Upper lobe of left lung (tissue), 6 donors: ENCODE measurements at regions not wholly inside any gene's neighbourhood (a gene's known extent, or its start where the extent isn't known, plus 50 kb on each side); places are given as distances from the start of the nearest gene placed in this dataset.
"Not testable (repeated sequence)": the region's sequence is repeated elsewhere in the genome, so short reads cannot be mapped to it uniquely, and the experiment has no call there.

ENCODE experiments used
- ATAC-seq, 2 donors: fragments of 200-7000 bp; cut with Tn5 transposase; one replicate each; pipeline ENCODE4 v1.9.1; 2022; ENCODE audit warnings: mild to moderate bottlenecking in 2 of 2, moderate library complexity in 2 of 2; ENCODE audit not compliant: low FRiP score in 2 of 2
- DNase-seq, 2 donors: peaks; one replicate each; pipeline ENCODE4 v3.0.0-alpha.2; 2019 to 2020
- H3K27ac ChIP-seq, 4 donors: fragments of 200-600 bp; sonication (generic); one replicate each; pipeline ENCODE4 v1.5.1; 2016 to 2019
- H3K27me3 ChIP-seq, 4 donors: fragments of 200-600 bp; sonication (generic); one replicate each; pipeline ENCODE4 v1.5.1; 2017 to 2019
- H3K36me3 ChIP-seq, 4 donors: fragments of 200-600 bp; sonication (generic); one replicate each; pipeline ENCODE4 v1.5.1; 2016 to 2019
- H3K4me1 ChIP-seq, 4 donors: fragments of 200-600 bp; sonication (generic); one replicate each; pipeline ENCODE4 v1.5.1; 2018 to 2019
- H3K4me3 ChIP-seq, 4 donors: fragments of 200-600 bp; sonication (generic); one replicate each; pipeline ENCODE4 v1.5.1; 2017 to 2019; ENCODE audit warnings: mild to moderate bottlenecking in 2 of 4, moderate library complexity in 1 of 4
- H3K9me3 ChIP-seq, 4 donors: fragments of 200-600 bp; sonication (generic); one replicate each; pipeline ENCODE4 v1.5.1; 2018 to 2019
- EP300 ChIP-seq, 4 donors: sonication (generic); formaldehyde crosslinking; IDR thresholded peaks; one replicate each; pipeline ENCODE4 v1.5.1; 2017; ENCODE audit warnings: antibody characterized with exemption in 4 of 4, control low read depth in 2 of 4
- POLR2A ChIP-seq, 4 donors: fragments of 450-650 bp; IDR thresholded peaks; one replicate each; pipeline ENCODE4 v1.5.1; 2016 to 2017; ENCODE audit warnings: antibody characterized with exemption in 4 of 4, mild to moderate bottlenecking in 2 of 4
- POLR2AphosphoS5 ChIP-seq, 2 donors: sonication (generic); formaldehyde crosslinking; IDR thresholded peaks; one replicate each; pipeline ENCODE4 v1.5.1; 2017; ENCODE audit warnings: antibody characterized with exemption in 2 of 2
- WGBS, 2 donors: methylation state at CpG; one replicate each; pipeline ENCODE4 v1.1.5; 2017 to 2018; 5-methylcytosine and 5-hydroxymethylcytosine counted together
- TF ChIP-seq, protein P1 (sequence below), 6 experiments: fragments of 450-650 bp in 4 of 6; fragments of 200-600 bp in 2 of 6; sonication (generic) in 2 of 6; IDR thresholded peaks; one replicate each; pipeline ENCODE4 v1.5.1; 2016 to 2019; ENCODE audit warnings: antibody characterized with exemption in 6 of 6
- donor health status: DM: no; HTN: no; CAD: no; lungs with moderate emphysema.
- donor health status: DM: no; HTN: yes; CAD: no; lungs with severe emphysema.

DNA sequence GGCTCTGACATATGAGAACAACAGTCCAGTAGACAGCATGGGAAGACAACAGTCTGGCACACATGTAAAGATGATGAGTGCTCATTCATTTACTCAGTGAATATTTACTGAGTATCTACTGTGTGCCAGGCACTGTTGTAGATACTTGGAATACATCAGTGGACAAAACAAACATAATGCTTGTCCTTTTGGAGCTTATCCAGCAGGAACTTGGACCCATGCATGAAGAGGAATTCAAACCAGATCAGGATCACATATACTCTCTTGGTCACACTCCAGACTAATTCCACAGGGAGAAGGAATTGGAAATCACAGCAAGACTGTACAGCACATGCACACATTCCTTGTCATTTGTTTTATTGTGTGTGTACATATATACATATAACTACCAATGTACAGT lies 217.6 kb upstream of the TTC29 start:
- no peak overlapping the region for H3K4me3 ChIP-seq
- peaks cover 0 to under 1% (median 0%) of the 10 kb centered on the region in 4 donors for H3K4me1 ChIP-seq
- no peak overlapping the region for H3K27ac ChIP-seq
- ATAC-seq (no peak), DNase-seq (no peak)
- no peak for TF ChIP-seq EP300 (IDR thresholded peaks at IDR 0.05)
- TF ChIP-seq, protein P1, sequence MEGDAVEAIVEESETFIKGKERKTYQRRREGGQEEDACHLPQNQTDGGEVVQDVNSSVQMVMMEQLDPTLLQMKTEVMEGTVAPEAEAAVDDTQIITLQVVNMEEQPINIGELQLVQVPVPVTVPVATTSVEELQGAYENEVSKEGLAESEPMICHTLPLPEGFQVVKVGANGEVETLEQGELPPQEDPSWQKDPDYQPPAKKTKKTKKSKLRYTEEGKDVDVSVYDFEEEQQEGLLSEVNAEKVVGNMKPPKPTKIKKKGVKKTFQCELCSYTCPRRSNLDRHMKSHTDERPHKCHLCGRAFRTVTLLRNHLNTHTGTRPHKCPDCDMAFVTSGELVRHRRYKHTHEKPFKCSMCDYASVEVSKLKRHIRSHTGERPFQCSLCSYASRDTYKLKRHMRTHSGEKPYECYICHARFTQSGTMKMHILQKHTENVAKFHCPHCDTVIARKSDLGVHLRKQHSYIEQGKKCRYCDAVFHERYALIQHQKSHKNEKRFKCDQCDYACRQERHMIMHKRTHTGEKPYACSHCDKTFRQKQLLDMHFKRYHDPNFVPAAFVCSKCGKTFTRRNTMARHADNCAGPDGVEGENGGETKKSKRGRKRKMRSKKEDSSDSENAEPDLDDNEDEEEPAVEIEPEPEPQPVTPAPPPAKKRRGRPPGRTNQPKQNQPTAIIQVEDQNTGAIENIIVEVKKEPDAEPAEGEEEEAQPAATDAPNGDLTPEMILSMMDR (IDR thresholded peaks at IDR 0.05), result no peak
- no peak for TF ChIP-seq POLR2A (IDR thresholded peaks at IDR 0.05)
- TF ChIP-seq POLR2AphosphoS5 (IDR thresholded peaks at IDR 0.05), result no peak
- no peaks in the 10 kb centered on the region for H3K27me3 ChIP-seq
- H3K36me3 ChIP-seq, result no peaks in the 10 kb centered on the region
- H3K9me3 ChIP-seq, result no peaks in the 10 kb centered on the region

DNA sequence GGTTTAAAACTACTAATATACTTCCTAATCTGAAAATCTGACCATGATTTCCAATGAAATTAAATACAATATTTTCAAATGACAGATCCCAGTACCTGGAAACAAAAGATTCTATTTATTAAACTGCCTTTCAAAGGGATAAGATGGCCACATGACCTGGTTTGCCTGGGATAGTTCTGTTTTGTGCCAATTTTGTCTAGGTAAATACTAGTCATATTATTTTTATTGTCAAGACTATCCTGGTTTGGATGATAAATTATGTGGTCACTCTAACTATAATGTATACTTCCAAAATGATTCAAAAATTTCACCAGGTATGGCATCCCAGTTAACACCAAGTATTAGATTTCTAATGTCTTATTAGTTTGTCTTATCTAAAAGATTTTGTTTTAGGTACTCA lies 222.5 kb upstream of the TTC29 start:
- H3K4me3 ChIP-seq, H3K36me3 ChIP-seq, ATAC-seq, H3K4me1 ChIP-seq, H3K27ac ChIP-seq, DNase-seq, H3K27me3 ChIP-seq, H3K9me3 ChIP-seq: not testable (repeated sequence)

DNA sequence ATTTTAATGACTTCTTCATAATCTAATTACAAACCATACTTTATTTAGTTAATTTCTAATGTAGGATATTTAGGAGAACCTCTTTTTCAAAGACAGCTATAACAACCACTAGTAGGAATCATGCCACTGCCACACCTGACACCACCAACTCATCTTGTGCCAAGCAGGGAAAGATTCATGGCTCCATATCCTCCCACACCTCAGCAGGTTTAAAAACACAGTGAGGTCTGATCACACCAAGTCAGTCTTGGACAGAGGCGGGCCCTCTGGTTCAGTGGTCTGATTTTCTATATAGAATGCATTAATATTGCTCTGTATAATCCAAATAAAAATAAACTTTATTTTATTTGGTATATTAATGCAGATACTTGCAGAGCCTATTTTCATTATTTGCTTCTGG lies 227.7 kb upstream of the TTC29 start:
- Histone ChIP-seq H3K4me3 (no peak overlapping the region), H3K9me3 (no peaks in the 10 kb centered on the region), H3K4me1 (no peaks in the 10 kb centered on the region), H3K27me3 (no peaks in the 10 kb centered on the region), H3K27ac (no peak overlapping the region), H3K36me3 (no peaks in the 10 kb centered on the region)
- TF ChIP-seq POLR2AphosphoS5 (IDR thresholded peaks at IDR 0.05), result no peak
- no peak for TF ChIP-seq EP300 (IDR thresholded peaks at IDR 0.05)
- TF ChIP-seq POLR2A (IDR thresholded peaks at IDR 0.05), result no peak
- ATAC-seq (no peak), DNase-seq (no peak)
- 93 to 96% methylated on average over 1 of the region's 1 CpG for WGBS, 2 donors

DNA sequence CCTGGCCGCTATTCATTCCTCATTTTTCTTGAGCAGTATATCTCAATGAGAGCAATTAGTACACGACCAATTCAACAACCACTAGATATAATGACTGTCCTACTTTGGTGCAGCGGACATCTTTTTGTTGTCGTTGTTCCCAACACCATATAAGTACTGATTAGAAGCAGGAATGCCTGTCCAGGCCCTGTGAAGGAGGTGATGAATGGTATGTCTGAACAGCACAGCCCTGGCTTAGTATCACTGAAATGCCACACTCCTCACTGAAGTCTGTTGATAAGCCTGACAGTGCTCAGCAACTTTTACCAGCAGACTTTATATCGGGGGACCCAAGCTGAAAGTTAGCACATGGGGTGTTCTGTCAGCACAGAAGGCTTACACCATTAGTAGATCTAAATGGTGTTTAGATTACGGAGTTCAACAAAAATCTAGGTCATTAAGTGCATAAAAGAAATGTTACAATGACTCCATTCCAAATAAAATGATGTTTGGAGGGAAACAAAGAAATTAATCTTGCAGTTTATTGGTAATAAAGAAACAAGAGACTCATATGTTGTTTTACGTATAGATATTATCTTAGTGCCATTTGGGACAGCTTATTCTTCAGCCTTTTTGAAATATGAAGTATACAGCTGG lies 228.3 kb upstream of the TTC29 start:
- no peak for ATAC-seq
- no peak overlapping the region for H3K27ac ChIP-seq
- WGBS, 2 donors, result 56 to 73% methylated on average over 7 of the region's 7 CpGs
- no peaks in the 10 kb centered on the region for H3K9me3 ChIP-seq
- no peak overlapping the region for H3K4me3 ChIP-seq
- DNase-seq, result no peak
- H3K4me1 ChIP-seq, result no peaks in the 10 kb centered on the region
- H3K27me3 ChIP-seq, result no peaks in the 10 kb centered on the region
- TF ChIP-seq EP300 (IDR thresholded peaks at IDR 0.05), result no peak
- TF ChIP-seq POLR2A (IDR thresholded peaks at IDR 0.05), result no peak
- TF ChIP-seq, protein P1 (IDR thresholded peaks at IDR 0.05), result no peak
- no peak for TF ChIP-seq POLR2AphosphoS5 (IDR thresholded peaks at IDR 0.05)
- H3K36me3 ChIP-seq, result no peaks in the 10 kb centered on the region

DNA sequence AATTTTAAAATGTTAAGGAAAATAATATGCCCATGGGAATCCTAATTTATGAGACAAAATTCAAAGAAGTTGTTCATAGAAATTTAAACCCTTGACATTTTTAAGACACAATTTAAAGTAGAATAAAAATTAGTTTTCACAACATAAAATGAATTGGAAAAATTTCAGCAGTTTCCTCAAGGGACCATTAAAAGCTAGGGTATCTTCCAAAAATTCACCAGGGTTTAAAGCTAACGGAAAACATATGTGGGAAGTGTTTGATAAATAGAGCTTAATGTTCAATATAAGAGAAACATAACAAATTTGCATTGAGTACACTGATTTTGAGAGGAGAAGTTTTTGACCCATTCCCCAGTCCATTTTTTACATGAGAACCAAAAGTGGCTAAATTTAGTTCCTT lies 228.9 kb upstream of the TTC29 start:
- H3K27ac ChIP-seq, result no peak overlapping the region
- ATAC-seq (no peak), DNase-seq (no peak)
- no peak overlapping the region for H3K4me3 ChIP-seq
- WGBS, 2 donors, result 72 to 83% methylated on average over 1 of the region's 1 CpG
- no peaks in the 10 kb centered on the region for H3K9me3 ChIP-seq
- TF ChIP-seq, protein P1 (IDR thresholded peaks at IDR 0.05), result no peak
- no peak for TF ChIP-seq POLR2A (IDR thresholded peaks at IDR 0.05)
- TF ChIP-seq EP300 (IDR thresholded peaks at IDR 0.05), result no peak
- TF ChIP-seq POLR2AphosphoS5 (IDR thresholded peaks at IDR 0.05), result no peak
- H3K4me1 ChIP-seq, result no peaks in the 10 kb centered on the region
- H3K36me3 ChIP-seq, result no peaks in the 10 kb centered on the region
- no peaks in the 10 kb centered on the region for H3K27me3 ChIP-seq

DNA sequence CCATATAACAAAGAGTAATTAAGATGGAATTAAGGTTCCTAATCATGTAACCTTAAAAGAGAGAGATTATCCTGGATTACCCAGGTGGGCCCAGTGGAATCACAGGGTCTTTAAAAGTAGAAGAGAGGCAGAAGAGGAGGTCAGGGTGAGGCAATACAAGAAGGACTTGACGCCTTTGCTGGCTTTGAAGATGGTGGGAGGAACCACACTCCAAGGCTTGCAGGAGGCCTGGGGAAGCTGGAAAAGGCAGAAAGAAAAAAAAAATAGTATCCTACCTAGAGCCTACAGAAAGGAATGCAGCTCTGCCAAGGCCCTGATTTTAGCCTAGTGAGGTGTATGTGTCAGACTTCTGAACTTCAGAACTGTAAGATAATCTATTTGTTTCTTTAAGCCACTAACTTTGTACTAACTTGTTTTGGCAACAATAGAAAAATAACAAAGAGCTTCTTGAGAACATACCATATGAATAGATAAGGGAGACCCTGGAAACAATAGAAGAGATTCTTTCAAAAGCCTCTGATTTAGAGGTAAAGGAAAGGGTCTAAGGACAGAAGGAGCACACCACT lies 229.9 kb upstream of the TTC29 start:
- H3K4me3 ChIP-seq, result no peak overlapping the region
- ATAC-seq, result no peak
- DNase-seq, result no peak
- H3K4me1 ChIP-seq, result no peaks in the 10 kb centered on the region
- no peak overlapping the region for H3K27ac ChIP-seq
- H3K27me3 ChIP-seq, result no peaks in the 10 kb centered on the region
- no peaks in the 10 kb centered on the region for H3K9me3 ChIP-seq
- no peaks in the 10 kb centered on the region for H3K36me3 ChIP-seq
- no peak for TF ChIP-seq POLR2AphosphoS5 (IDR thresholded peaks at IDR 0.05)
- no peak for TF ChIP-seq EP300 (IDR thresholded peaks at IDR 0.05)
- 94 to 100% methylated on average over 1 of the region's 1 CpG for WGBS, 2 donors
